Hepatocyte (in vitro differentiated cells): ENCODE measurements at regions not wholly inside any gene's neighbourhood (a gene's known extent, or its start where the extent isn't known, plus 50 kb on each side); places are given as distances from the start of the nearest gene placed in this dataset.

Experiments used
- DNase-seq: peaks from one replicate; pipeline ENCODE4 v3.0.0-alpha.2; 2016; ENCODE audit warnings: low spot score
- H2AFZ ChIP-seq: fragments of 200-600 bp; sonication (generic); 2 replicates; pipeline ENCODE4 v1.6.0; 2016; ENCODE audit warnings: antibody characterized with exemption, mild to moderate bottlenecking
- H3K27ac ChIP-seq: fragments of 200-600 bp; sonication (generic); 2 replicates; pipeline ENCODE4 v1.5.1; 2016; ENCODE audit warnings: mild to moderate bottlenecking
- H3K27me3 ChIP-seq: fragments of 200-600 bp; sonication (generic); 2 replicates; pipeline ENCODE4 v1.6.1; 2016
- H3K36me3 ChIP-seq: fragments of 200-600 bp; sonication (generic); replicated peaks from 2 replicates; pipeline ENCODE4 v1.5.1; 2016; ENCODE audit warnings: low read depth; ENCODE audit not compliant: insufficient read depth
- H3K4me1 ChIP-seq: fragments of 200-600 bp; sonication (generic); 2 replicates; pipeline ENCODE4 v1.5.1; 2016; ENCODE audit warnings: mild to moderate bottlenecking, moderate library complexity; ENCODE audit not compliant: insufficient read depth
- H3K4me2 ChIP-seq: fragments of 200-600 bp; sonication (generic); 2 replicates; pipeline ENCODE4 v1.6.0; 2016
- H3K4me3 ChIP-seq: fragments of 200-600 bp; sonication (generic); 2 replicates; pipeline ENCODE4 v1.5.1; 2016; ENCODE audit warnings: mild to moderate bottlenecking
- H3K79me2 ChIP-seq: fragments of 200-600 bp; sonication (generic); 2 replicates; pipeline ENCODE4 v1.6.0; 2017; ENCODE audit warnings: mild to moderate bottlenecking
- H3K9me2 ChIP-seq: fragments of 200-600 bp; sonication (generic); replicated peaks from 2 replicates; pipeline ENCODE4 v1.6.0; 2017; ENCODE audit warnings: mild to moderate bottlenecking; ENCODE audit not compliant: insufficient read depth
- H3K9me3 ChIP-seq: fragments of 200-600 bp; sonication (generic); 2 replicates; pipeline ENCODE4 v1.5.1; 2016; ENCODE audit warnings: low read depth, mild to moderate bottlenecking
- H4K20me1 ChIP-seq: fragments of 200-600 bp; sonication (generic); 2 replicates; pipeline ENCODE4 v1.6.0; 2016; ENCODE audit warnings: mild to moderate bottlenecking; ENCODE audit not compliant: insufficient read depth, poor library complexity, severe bottlenecking
- EZH2 ChIP-seq: fragments of 200-600 bp; sonication (generic); IDR thresholded peaks from 2 replicates; pipeline ENCODE4 v1.6.1; 2016; ENCODE audit warnings: antibody characterized with exemption, mild to moderate bottlenecking, borderline replicate concordance
- EZH2phosphoT487 ChIP-seq: fragments of 200-600 bp; sonication (generic); IDR thresholded peaks from one replicate; pipeline ENCODE4 v1.6.1; 2018; ENCODE audit warnings: antibody characterized with exemption, mild to moderate bottlenecking, low read depth, moderate library complexity; ENCODE audit not compliant: unreplicated experiment, severe bottlenecking
- WGBS: methylation state at CpG from one replicate; pipeline ENCODE4 v1.1.6; 2016; ENCODE audit warnings: low lambda C conversion rate; ENCODE audit errors: missing lambda C conversion rate; 5-methylcytosine and 5-hydroxymethylcytosine counted together
- TF ChIP-seq, protein P1 (sequence below): fragments of 200-600 bp; sonication (generic); IDR thresholded peaks from 2 replicates; pipeline ENCODE4 v1.5.1; 2016; ENCODE audit warnings: antibody characterized with exemption, mild to moderate bottlenecking; ENCODE audit not compliant: poor library complexity

DNA sequence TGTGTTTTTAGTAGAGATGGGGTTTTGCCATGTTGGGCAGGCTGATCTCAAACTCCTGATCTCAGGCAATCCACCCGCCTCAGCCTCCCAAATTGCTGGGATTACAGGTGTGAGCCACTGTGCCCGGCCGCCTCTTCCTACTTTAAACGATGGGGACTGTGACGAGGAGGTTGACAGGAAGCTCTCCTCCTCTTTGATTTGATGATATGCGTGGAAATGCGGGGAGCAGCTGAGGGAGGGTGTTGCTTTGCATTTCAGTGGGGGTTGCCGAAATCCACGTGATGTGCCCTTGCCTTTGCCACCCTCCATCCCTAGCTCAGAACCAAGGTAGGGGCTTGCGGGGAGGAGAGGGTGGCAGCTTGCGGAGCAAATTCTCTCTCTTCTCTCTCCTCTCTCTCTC, 189.6 kb downstream of the AACS start:
- Histone ChIP-seq H3K27me3 (peaks cover 6% of the 10 kb centered on the region), H3K9me3 (no peaks in the 10 kb centered on the region), H4K20me1 (no peaks in the 10 kb centered on the region), H2AFZ (no peak overlapping the region), H3K9me2 (no peaks in the 10 kb centered on the region), H3K79me2 (no peaks in the 10 kb centered on the region), H3K27ac (no peak overlapping the region), H3K4me3 (no peak overlapping the region), H3K36me3 (no peaks in the 10 kb centered on the region), H3K4me1 (no peaks in the 10 kb centered on the region), H3K4me2 (no peak overlapping the region)
- TF ChIP-seq EZH2 (no peak), EZH2phosphoT487 (no peak)
- TF ChIP-seq, protein P1, sequence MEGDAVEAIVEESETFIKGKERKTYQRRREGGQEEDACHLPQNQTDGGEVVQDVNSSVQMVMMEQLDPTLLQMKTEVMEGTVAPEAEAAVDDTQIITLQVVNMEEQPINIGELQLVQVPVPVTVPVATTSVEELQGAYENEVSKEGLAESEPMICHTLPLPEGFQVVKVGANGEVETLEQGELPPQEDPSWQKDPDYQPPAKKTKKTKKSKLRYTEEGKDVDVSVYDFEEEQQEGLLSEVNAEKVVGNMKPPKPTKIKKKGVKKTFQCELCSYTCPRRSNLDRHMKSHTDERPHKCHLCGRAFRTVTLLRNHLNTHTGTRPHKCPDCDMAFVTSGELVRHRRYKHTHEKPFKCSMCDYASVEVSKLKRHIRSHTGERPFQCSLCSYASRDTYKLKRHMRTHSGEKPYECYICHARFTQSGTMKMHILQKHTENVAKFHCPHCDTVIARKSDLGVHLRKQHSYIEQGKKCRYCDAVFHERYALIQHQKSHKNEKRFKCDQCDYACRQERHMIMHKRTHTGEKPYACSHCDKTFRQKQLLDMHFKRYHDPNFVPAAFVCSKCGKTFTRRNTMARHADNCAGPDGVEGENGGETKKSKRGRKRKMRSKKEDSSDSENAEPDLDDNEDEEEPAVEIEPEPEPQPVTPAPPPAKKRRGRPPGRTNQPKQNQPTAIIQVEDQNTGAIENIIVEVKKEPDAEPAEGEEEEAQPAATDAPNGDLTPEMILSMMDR = no peak
- WGBS = 79% methylated on average over 11 of the region's 11 CpGs
- DNase-seq = no peak

- DNase-seq = no peak
- Histone ChIP-seq H3K9me3 (no peaks in the 10 kb centered on the region), H3K79me2 (no peaks in the 10 kb centered on the region), H3K36me3 (no peaks in the 10 kb centered on the region), H3K4me3 (no peak overlapping the region), H3K27ac (no peak overlapping the region), H4K20me1 (no peaks in the 10 kb centered on the region), H3K9me2 (no peaks in the 10 kb centered on the region), H2AFZ (no peak overlapping the region), H3K4me1 (no peaks in the 10 kb centered on the region), H3K4me2 (no peak overlapping the region), H3K27me3 (peaks cover 6% of the 10 kb centered on the region)
- TF ChIP-seq, protein P1 = no peak
- no peak for TF ChIP-seq EZH2phosphoT487
- TF ChIP-seq EZH2 = no peak
- WGBS = 72% methylated on average over 12 of the region's 12 CpGs
These were observed 190.8 kb downstream of the AACS start for GRCh38 chr12:125255935-125256633.

- no peak overlapping the region for H3K4me3 ChIP-seq
- no peaks in the 10 kb centered on the region for H3K4me1 ChIP-seq
- H3K4me2 ChIP-seq = no peak overlapping the region
- H3K9me2 ChIP-seq = no peaks in the 10 kb centered on the region
- no peaks in the 10 kb centered on the region for H3K9me3 ChIP-seq
- TF ChIP-seq EZH2phosphoT487 (no peak), EZH2 (no peak)
- TF ChIP-seq, protein P1 = no peak
- no peak overlapping the region for H3K27ac ChIP-seq
- H3K36me3 ChIP-seq = no peaks in the 10 kb centered on the region
- H3K27me3 ChIP-seq = peaks cover 6% of the 10 kb centered on the region
- no peaks in the 10 kb centered on the region for H3K79me2 ChIP-seq
- no peak overlapping the region for H2AFZ ChIP-seq
- 88% methylated on average over 3 of the region's 3 CpGs for WGBS
- no peaks in the 10 kb centered on the region for H4K20me1 ChIP-seq
- no peak for DNase-seq
These were observed 191.3 kb downstream of the AACS start for GRCh38 chr12:125256634-125256936.
